Activated CD4-positive, alpha-beta T cell treated with anti-CD3 and anti-CD28 coated beads, Interleukin-2, Interleukin-6, amounts not matched to agents 100 ng/mL and 50 ng/mL, durations not matched to agents 16 hours and 8 hours (primary cell): ENCODE measurements at regions not wholly inside any gene's neighbourhood (a gene's known extent, or its start where the extent isn't known, plus 50 kb on each side); places are given as distances from the start of the nearest gene placed in this dataset.

Experiments
- DNase-seq: peaks from one replicate; pipeline ENCODE4 v3.0.0-alpha.2; 2020

GRCh38 chr2:239905884-239906654 is 119.1 kb downstream of the NDUFA10 start:
- no peak for DNase-seq

- no peak for DNase-seq
Measured at GRCh38 chr2:239905306-239905705, 119.8 kb downstream of the NDUFA10 start.

- no peak for DNase-seq
Measured at GRCh38 chr2:239904496-239904895, 120.6 kb downstream of the NDUFA10 start.

GRCh38 chr2:239903803-239904202 is 121.3 kb downstream of the NDUFA10 start:
- DNase-seq: no peak

GRCh38 chr2:239903210-239903609 is 121.9 kb downstream of the NDUFA10 start:
- no peak for DNase-seq

GRCh38 chr2:239902749-239903201 is 122.4 kb downstream of the NDUFA10 start:
- DNase-seq: no peak

GRCh38 chr2:239898292-239898925 is 126.7 kb downstream of the NDUFA10 start:
- no peak for DNase-seq

- DNase-seq: no peak
Measured at GRCh38 chr2:239897596-239898235, 127.4 kb downstream of the NDUFA10 start.

GRCh38 chr2:239896075-239896474 is 129.1 kb downstream of the NDUFA10 start:
- DNase-seq: no peak

- no peak for DNase-seq
Measured at GRCh38 chr2:239895669-239896068, 129.5 kb downstream of the NDUFA10 start.

GRCh38 chr2:239895116-239895515 is 130.0 kb downstream of the NDUFA10 start:
- no peak for DNase-seq

GRCh38 chr2:239894276-239894675 is 130.9 kb downstream of the NDUFA10 start:
- DNase-seq: no peak

- DNase-seq: no peak
Measured at GRCh38 chr2:239893236-239893515, 132.0 kb downstream of the NDUFA10 start.

GRCh38 chr2:239892441-239893235 is 132.5 kb downstream of the NDUFA10 start:
- no peak for DNase-seq

- DNase-seq: no peak
Measured at GRCh38 chr2:239891698-239892097, 133.4 kb downstream of the NDUFA10 start.

- no peak for DNase-seq
Measured at GRCh38 chr2:239890206-239890746, 134.9 kb downstream of the NDUFA10 start.

GRCh38 chr2:239889641-239890121 is 135.5 kb downstream of the NDUFA10 start:
- DNase-seq: no peak

GRCh38 chr2:239887604-239888003 is 137.5 kb downstream of the NDUFA10 start:
- DNase-seq: no peak

- DNase-seq: no peak
Measured at GRCh38 chr2:239886781-239887180, 138.4 kb downstream of the NDUFA10 start.

- DNase-seq: no peak
Measured at GRCh38 chr2:239884875-239885274, 140.3 kb downstream of the NDUFA10 start.

GRCh38 chr2:239884051-239884405 is 141.1 kb downstream of the NDUFA10 start:
- no peak for DNase-seq

GRCh38 chr2:239883326-239884050 is 141.7 kb downstream of the NDUFA10 start:
- DNase-seq: no peak
